GM12892 (cell line): ENCODE measurements at regions not wholly inside any gene's neighbourhood (a gene's known extent, or its start where the extent isn't known, plus 50 kb on each side); places are given as distances from the start of the nearest gene placed in this dataset.

Source experiments
- POLR2A ChIP-seq: IDR thresholded peaks from 2 replicates; pipeline ENCODE4 v1.6.1; 2011; ENCODE audit warnings: low read depth, low read length, control low read depth
- TAF1 ChIP-seq: IDR thresholded peaks from 2 replicates; pipeline ENCODE4 v1.6.1; 2011; ENCODE audit warnings: low read depth, mild to moderate bottlenecking, control low read depth, low read length, borderline replicate concordance

DNA sequence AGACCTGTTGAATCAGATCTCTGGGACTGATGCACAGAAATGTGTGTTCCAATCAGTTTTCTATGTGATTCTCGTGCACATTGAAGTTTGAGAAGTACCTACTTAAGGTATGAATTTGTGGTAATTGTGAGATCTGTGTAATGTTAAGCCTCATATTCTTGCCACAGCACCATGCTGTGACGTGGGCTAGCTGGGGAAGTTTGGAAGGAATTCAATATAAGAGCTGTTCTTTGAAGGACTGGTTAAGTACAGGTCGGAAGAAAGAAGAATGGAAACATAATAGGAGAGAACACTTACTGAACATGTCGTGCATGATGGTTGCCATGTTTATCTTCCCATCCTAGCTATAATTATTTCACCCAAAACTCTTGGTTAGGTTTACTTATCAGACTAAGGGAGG, 79.7 kb upstream of the CXXC4 start:
- TF ChIP-seq POLR2A = no peak
- TF ChIP-seq TAF1 = no peak
